Aorta (tissue), 5 donors: ENCODE measurements at regions not wholly inside any gene's neighbourhood (a gene's known extent, or its start where the extent isn't known, plus 50 kb on each side); places are given as distances from the start of the nearest gene placed in this dataset.

ENCODE experiments used
- ATAC-seq: fragments of 200-7000 bp; cut with Tn5 transposase; one replicate; pipeline ENCODE4 v1.9.1; 2022; ENCODE audit warnings: moderate library complexity; ENCODE audit not compliant: low FRiP score
- DNase-seq, 2 donors: peaks; one replicate each; pipeline ENCODE4 v3.0.0-alpha.2; 2020
- H3K27ac ChIP-seq, 2 donors: one replicate each; pipeline ENCODE4 v1.5.1; 2013; ENCODE audit warnings: low read length in 2 of 2, mild to moderate bottlenecking in 2 of 2, moderate library complexity in 2 of 2, control low read depth in 1 of 2, inconsistent platforms in 1 of 2, low read depth in 1 of 2
- H3K27me3 ChIP-seq, 2 donors: one replicate each; pipeline ENCODE4 v1.6.1; 2013; ENCODE audit warnings: control low read depth in 1 of 2, low read length in 1 of 2, mild to moderate bottlenecking in 1 of 2, moderate library complexity in 1 of 2; ENCODE audit not compliant: insufficient read depth in 2 of 2, control insufficient read depth in 1 of 2
- H3K36me3 ChIP-seq, 2 donors: one replicate each; pipeline ENCODE4 v1.6.1; 2013; ENCODE audit warnings: control low read depth in 1 of 2, low read length in 1 of 2, mild to moderate bottlenecking in 1 of 2; ENCODE audit not compliant: insufficient read depth in 2 of 2, control insufficient read depth in 1 of 2
- H3K4me1 ChIP-seq, 2 donors: one replicate each; pipeline ENCODE4 v1.6.1; 2013; ENCODE audit warnings: low read length in 2 of 2, control low read depth in 1 of 2, mild to moderate bottlenecking in 1 of 2, moderate library complexity in 1 of 2; ENCODE audit not compliant: insufficient read depth in 2 of 2, control insufficient read depth in 1 of 2
- H3K4me3 ChIP-seq, 2 donors: one replicate each; pipeline ENCODE4 v1.5.1; 2013; ENCODE audit warnings: low read length in 2 of 2, control low read depth in 1 of 2, mild to moderate bottlenecking in 1 of 2
- H3K9me3 ChIP-seq: one replicate; pipeline ENCODE4 v1.6.1; 2013; ENCODE audit warnings: mild to moderate bottlenecking, low read length; ENCODE audit not compliant: control insufficient read depth
- WGBS, 2 donors: extraction: QIAGEN DNeasy Blood & Tissue Kit; methylation state at CpG; one replicate each; pipeline ENCODE4 v1.1.7; 2013; 5-methylcytosine and 5-hydroxymethylcytosine counted together
- intact Hi-C, 2 donors: fragments of 100-400 bp; cut with DNase I; formaldehyde crosslinking; loops; one replicate each; pipeline versions ENCODE4 v1.14.2 to v1.15.0; 2022
- donor health status: healthy with polysubstance abuse.
- donor health status: Bipolar disorder and iron deficiency.
- donor health status: DM: no; HTN: no; CAD: no.
- donor health status: DM: no; HTN: no; CAD: no.
- donor health status: DM: yes; HTN: yes; CAD: no.

GRCh38 chr11:80388536-80388935 lies 947.7 kb upstream of the TENM4 start:
- no peaks in the 10 kb centered on the region for H3K9me3 ChIP-seq
- H3K36me3 ChIP-seq, result no peaks in the 10 kb centered on the region
- no peaks in the 10 kb centered on the region for H3K4me1 ChIP-seq
- H3K27ac ChIP-seq, result no peak overlapping the region
- intact Hi-C loops, result no loop called here
- ATAC-seq, result no peak
- H3K27me3 ChIP-seq, result no peaks in the 10 kb centered on the region
- 66 to 74% methylated on average over 4 of the region's 4 CpGs for WGBS, 2 donors
- H3K4me3 ChIP-seq, result no peak overlapping the region
- no peak for DNase-seq

DNA sequence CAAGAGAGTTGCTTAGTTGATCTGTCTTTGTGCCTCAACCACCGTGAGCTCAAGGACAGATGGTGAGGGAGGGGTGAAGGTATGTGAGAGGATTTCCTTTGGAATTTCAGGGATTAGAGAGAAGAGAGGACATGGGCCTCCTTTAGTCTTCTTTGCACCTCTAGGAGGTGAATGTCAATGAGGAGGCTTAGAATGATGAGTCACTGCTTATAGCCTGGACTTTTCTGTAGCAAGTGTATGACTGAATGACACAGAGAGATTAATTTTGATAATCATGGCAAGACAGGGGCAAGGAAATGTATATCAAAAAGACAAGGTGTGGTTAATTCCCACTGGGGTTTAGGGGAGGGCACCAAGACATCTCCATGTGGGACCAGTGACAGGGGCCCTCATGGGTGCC lies 947.3 kb upstream of the TENM4 start:
- H3K27ac ChIP-seq, result no peak overlapping the region
- no peak overlapping the region for H3K4me3 ChIP-seq
- H3K4me1 ChIP-seq, result no peaks in the 10 kb centered on the region
- intact Hi-C loops, result no loop called here
- no peaks in the 10 kb centered on the region for H3K36me3 ChIP-seq
- H3K9me3 ChIP-seq, result no peaks in the 10 kb centered on the region
- ATAC-seq, result no peak
- 88 to 92% methylated on average over 1 of the region's 1 CpG for WGBS, 2 donors
- DNase-seq, result no peak
- no peaks in the 10 kb centered on the region for H3K27me3 ChIP-seq

- no peaks in the 10 kb centered on the region for H3K36me3 ChIP-seq
- H3K27ac ChIP-seq, result no peak overlapping the region
- no peak overlapping the region for H3K4me3 ChIP-seq
- WGBS, 2 donors, result 56 to 62% methylated on average over 3 of the region's 3 CpGs
- no peaks in the 10 kb centered on the region for H3K4me1 ChIP-seq
- no peak for DNase-seq
- no peaks in the 10 kb centered on the region for H3K9me3 ChIP-seq
- H3K27me3 ChIP-seq, result no peaks in the 10 kb centered on the region
- ATAC-seq, result no peak
- intact Hi-C loops, result no loop called here
These were observed 942.8 kb upstream of the TENM4 start for GRCh38 chr11:80383655-80384054.

DNA sequence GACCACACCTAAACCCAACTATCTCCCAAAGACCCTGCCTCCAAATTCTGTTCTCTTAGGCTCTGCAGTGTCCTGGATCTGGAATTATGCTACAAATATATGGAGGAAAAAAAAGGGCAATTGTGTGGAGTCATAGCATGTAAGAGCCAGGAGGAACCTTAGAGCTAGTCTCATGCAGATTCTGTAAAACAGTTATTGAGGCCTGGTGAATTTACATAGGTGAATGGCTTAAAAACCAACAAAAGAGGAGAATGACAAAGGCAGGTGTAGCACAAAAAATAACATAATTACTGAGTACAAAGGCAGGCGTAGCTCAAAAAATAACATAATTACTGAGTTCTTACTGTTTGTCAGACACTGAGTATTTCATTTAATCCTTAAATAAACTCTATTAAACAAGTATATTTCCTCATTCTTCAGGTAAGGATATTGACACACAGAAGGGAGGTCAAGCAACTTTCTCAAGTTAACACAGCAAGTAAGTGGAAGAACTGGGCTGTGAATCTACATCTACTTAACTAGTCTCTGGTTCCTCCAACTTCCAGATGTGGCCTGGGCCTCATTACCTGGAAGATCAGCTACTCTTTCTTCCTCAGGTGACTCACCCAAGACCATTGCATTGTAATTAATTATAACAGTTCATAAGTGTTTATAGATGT lies 938.9 kb upstream of the TENM4 start:
- Histone ChIP-seq H3K36me3 (no peaks in the 10 kb centered on the region), H3K27ac (no peak overlapping the region), H3K9me3 (no peaks in the 10 kb centered on the region), H3K4me3 (no peak overlapping the region), H3K4me1 (no peaks in the 10 kb centered on the region), H3K27me3 (no peaks in the 10 kb centered on the region)
- DNase-seq (no peak), ATAC-seq (no peak)
- WGBS, 2 donors, result 93 to 95% methylated on average over 1 of the region's 1 CpG
- intact Hi-C loops, result no loop called here

DNA sequence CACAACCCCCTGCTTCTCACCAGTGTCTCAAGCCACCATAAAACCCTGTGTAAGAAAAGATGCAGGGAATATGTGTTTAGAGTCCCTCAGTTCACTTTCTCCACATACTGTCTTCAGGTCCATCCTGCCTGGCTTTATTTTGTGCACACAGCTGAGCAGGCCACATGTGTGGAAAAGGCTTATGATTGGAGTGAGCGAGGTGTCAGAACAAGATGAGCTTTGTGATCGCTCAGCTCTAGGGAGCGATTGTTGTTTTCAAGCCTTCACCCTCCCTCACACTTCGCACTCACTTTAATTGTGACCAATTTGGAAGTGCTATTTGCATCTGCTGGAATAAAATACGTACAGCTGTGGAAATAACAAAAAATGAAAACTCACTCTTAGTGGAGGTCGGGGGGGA lies 931.1 kb upstream of the TENM4 start:
- Histone ChIP-seq H3K27ac (no peak overlapping the region), H3K27me3 (no peaks in the 10 kb centered on the region), H3K4me3 (no peak overlapping the region), H3K4me1 (no peaks in the 10 kb centered on the region), H3K9me3 (no peaks in the 10 kb centered on the region), H3K36me3 (no peaks in the 10 kb centered on the region)
- DNase-seq (no peak), ATAC-seq (no peak)
- intact Hi-C loops, result no loop called here
- whole genome bisulfite sequencing, 2 donors, result 90% methylated on average over 6 of the region's 6 CpGs

- no peak for DNase-seq
- H3K9me3 ChIP-seq, result no peaks in the 10 kb centered on the region
- no peak overlapping the region for H3K27ac ChIP-seq
- H3K4me1 ChIP-seq, result no peaks in the 10 kb centered on the region
- no peaks in the 10 kb centered on the region for H3K27me3 ChIP-seq
- intact Hi-C loops, result no loop called here
- H3K36me3 ChIP-seq, result no peaks in the 10 kb centered on the region
- no peak for ATAC-seq
- no peak overlapping the region for H3K4me3 ChIP-seq
- 91 to 92% methylated on average over 1 of the region's 1 CpG for WGBS, 2 donors
These were observed 925.1 kb upstream of the TENM4 start for GRCh38 chr11:80365980-80366379.

GRCh38 chr11:80365076-80365725 lies 924.4 kb upstream of the TENM4 start:
- intact Hi-C loops, result no loop called here
- ATAC-seq (no peak), DNase-seq (no peak)
- H3K9me3 ChIP-seq, result no peaks in the 10 kb centered on the region
- H3K27me3 ChIP-seq, result no peaks in the 10 kb centered on the region
- H3K4me1 ChIP-seq, result no peaks in the 10 kb centered on the region
- 49 to 50% methylated on average over 2 of the region's 2 CpGs for WGBS, 2 donors
- no peaks in the 10 kb centered on the region for H3K36me3 ChIP-seq
- H3K4me3 ChIP-seq, result no peak overlapping the region
- no peak overlapping the region for H3K27ac ChIP-seq

DNA sequence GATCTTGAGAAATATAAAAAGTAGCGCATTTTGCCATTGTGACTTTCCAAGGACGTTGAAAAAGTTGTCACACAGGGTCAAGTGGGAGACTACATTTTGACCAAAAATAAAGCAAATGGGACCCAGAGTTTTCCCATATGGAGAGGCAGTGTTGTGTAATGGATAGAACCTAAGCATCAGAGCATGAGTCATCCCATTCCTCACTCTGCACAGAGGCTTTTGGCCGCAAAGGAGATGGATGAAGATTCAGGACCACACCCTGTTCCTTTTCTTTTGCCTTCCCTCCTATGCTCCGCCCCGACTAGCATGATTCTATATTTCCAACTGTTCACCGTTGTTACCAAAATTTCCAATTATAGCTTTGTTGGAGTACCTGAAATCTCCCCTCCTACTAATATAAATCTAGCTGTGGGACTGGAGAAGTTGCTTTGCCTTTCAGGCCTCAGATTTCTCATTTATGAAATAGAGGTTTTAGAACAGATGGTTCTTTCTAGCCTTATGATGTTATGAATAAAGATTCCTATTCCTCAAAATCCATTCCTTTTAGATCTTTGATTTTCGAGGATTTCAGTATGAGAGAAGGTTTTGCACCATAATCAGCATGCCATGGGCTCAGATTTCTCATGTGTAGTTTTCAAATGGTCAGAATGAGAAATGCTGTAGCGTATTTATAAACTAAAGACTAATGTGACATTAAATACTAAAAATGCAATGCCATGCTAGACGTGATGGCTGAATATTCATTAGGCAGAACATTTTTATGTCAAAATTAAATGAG lies 921.9 kb upstream of the TENM4 start:
- Histone ChIP-seq H3K4me3 (no peak overlapping the region), H3K36me3 (no peaks in the 10 kb centered on the region), H3K27ac (no peak overlapping the region), H3K27me3 (no peaks in the 10 kb centered on the region), H3K9me3 (no peaks in the 10 kb centered on the region), H3K4me1 (no peaks in the 10 kb centered on the region)
- intact Hi-C loops, result no loop called here
- ATAC-seq (no peak), DNase-seq (no peak)
- WGBS, 2 donors, result 87 to 93% methylated on average over 9 of the region's 9 CpGs

- H3K27me3 ChIP-seq, result no peaks in the 10 kb centered on the region
- no peaks in the 10 kb centered on the region for H3K9me3 ChIP-seq
- DNase-seq (no peak), ATAC-seq (no peak)
- intact Hi-C loops, result no loop called here
- H3K4me3 ChIP-seq, result no peak overlapping the region
- H3K36me3 ChIP-seq, result no peaks in the 10 kb centered on the region
- no peak overlapping the region for H3K27ac ChIP-seq
- no peaks in the 10 kb centered on the region for H3K4me1 ChIP-seq
- WGBS, 2 donors, result 88 to 91% methylated on average over 1 of the region's 1 CpG
These were observed 914.4 kb upstream of the TENM4 start for GRCh38 chr11:80355251-80355650.
